ENCODE measurements at regions not wholly inside any gene's neighbourhood (a gene's known extent, or its start where the extent isn't known, plus 50 kb on each side); places are given as distances from the start of the nearest gene placed in this dataset.
"Not testable (repeated sequence)": the region's sequence is repeated elsewhere in the genome, so short reads cannot be mapped to it uniquely, and the experiment has no call there.

GRCh38 chr22:26972286-26972685 is 314.9 kb downstream of the MIAT start:
- no peak overlapping the region for H4K91ac ChIP-seq (ENCODE audit: insufficient read length, low read depth, low read length)
- peaks cover 16% of the 10 kb centered on the region for H3K27me3 Mint-ChIP-seq (ENCODE audit: low read depth)
- no peak overlapping the region for H3K27ac ChIP-seq (ENCODE audit: insufficient read length, low read depth, low read length)
- H2AFZ ChIP-seq (ENCODE audit: low read length) = no peak overlapping the region
- no peak for DNase-seq
- H2AK5ac ChIP-seq (ENCODE audit: insufficient read length, low read length) = no peak overlapping the region
- H3K14ac ChIP-seq (ENCODE audit: insufficient read depth, low read length) = no peak overlapping the region
- no CpG with 5 or more reads among the region's 6 CpGs for WGBS (ENCODE audit: extremely low coverage, insufficient read length, low lambda C conversion rate)
- H3K9ac ChIP-seq (ENCODE audit: extremely low read depth, insufficient read length, low read length) = no peak overlapping the region
- no peak overlapping the region for H2BK12ac ChIP-seq (ENCODE audit: insufficient read length, low read depth, low read length)
- no peak overlapping the region for H2BK120ac ChIP-seq (ENCODE audit: low read depth, low read length, poor library complexity, severe bottlenecking)
- no peak overlapping the region for H3K4ac ChIP-seq (ENCODE audit: low read depth, low read length)
- H3K56ac ChIP-seq (ENCODE audit: insufficient read length, low read depth, low read length) = no peak overlapping the region
- H4K5ac ChIP-seq (ENCODE audit: insufficient read length, low read depth, low read length) = no peak overlapping the region
- no peak overlapping the region for H2BK5ac ChIP-seq (ENCODE audit: insufficient read length, low read length)
- no peak overlapping the region for H2BK15ac ChIP-seq (ENCODE audit: low read depth, low read length)
- H4K20me1 ChIP-seq (ENCODE audit: control insufficient read depth, insufficient read depth, insufficient read length) = no peaks in the 10 kb centered on the region
- H3T11ph ChIP-seq (ENCODE audit: low read length) = no peak overlapping the region
- no peak overlapping the region for H3K18ac ChIP-seq (ENCODE audit: insufficient read length, low read depth, low read length)
- no peaks in the 10 kb centered on the region for H3K9me3 ChIP-seq (ENCODE audit: control insufficient read depth, low read depth, low read length)
- H3K36me3 Mint-ChIP-seq (ENCODE audit: insufficient read depth in 1 of 3, low read depth in 3 of 3) = no peaks in the 10 kb centered on the region
- no peaks in the 10 kb centered on the region; a peak in 1 of 5 replicates for H3K9me3 Mint-ChIP-seq
- no peaks in the 10 kb centered on the region for H3K4me1 Mint-ChIP-seq
- H4K8ac ChIP-seq (replicated peaks; ENCODE audit: insufficient read length, low read depth, low read length) = no peak overlapping the region
- H3K4me2 ChIP-seq (ENCODE audit: insufficient read depth, insufficient read length, low read length) = no peak overlapping the region
- H3K4me1 ChIP-seq (ENCODE audit: insufficient read depth, low read length) = no peaks in the 10 kb centered on the region
- H3K23me2 ChIP-seq (ENCODE audit: insufficient read length, low read depth, low read length, poor library complexity, severe bottlenecking) = no peaks in the 10 kb centered on the region
- H2BK20ac ChIP-seq (ENCODE audit: low read depth, low read length, poor library complexity, severe bottlenecking) = no peak overlapping the region
- no peak overlapping the region for H3K23ac ChIP-seq (ENCODE audit: insufficient read length, low read depth, low read length)
- no peak overlapping the region for H3K4me3 Mint-ChIP-seq
- no peak for TF ChIP-seq CTCF (conservative IDR thresholded peaks at IDR 0.05)
- H3K27me3 ChIP-seq (ENCODE audit: insufficient read depth, low read length) = no peaks in the 10 kb centered on the region; the same call in 1 of the 2 replicates
- H3K27ac Mint-ChIP-seq = no peak overlapping the region
- no peaks in the 10 kb centered on the region for H3K79me1 ChIP-seq (ENCODE audit: insufficient read depth, low read depth, low read length, poor library complexity, severe bottlenecking)
- no peaks in the 10 kb centered on the region for H3K79me2 ChIP-seq (ENCODE audit: insufficient read depth, low read length)

- H3K4me2 ChIP-seq (ENCODE audit: insufficient read depth, insufficient read length, low read length); H3K4me1 Mint-ChIP-seq; H2BK20ac ChIP-seq (ENCODE audit: low read depth, low read length, poor library complexity, severe bottlenecking); H2BK15ac ChIP-seq (ENCODE audit: low read depth, low read length); H3K36me3 Mint-ChIP-seq (ENCODE audit: insufficient read depth in 1 of 3, low read depth in 3 of 3); H3K56ac ChIP-seq (ENCODE audit: insufficient read length, low read depth, low read length); H2AK5ac ChIP-seq (ENCODE audit: insufficient read length, low read length); H2BK5ac ChIP-seq (ENCODE audit: insufficient read length, low read length); H3K23ac ChIP-seq (ENCODE audit: insufficient read length, low read depth, low read length); H3K27ac ChIP-seq (ENCODE audit: insufficient read length, low read depth, low read length); H3K4ac ChIP-seq (ENCODE audit: low read depth, low read length); H4K20me1 ChIP-seq (ENCODE audit: control insufficient read depth, insufficient read depth, insufficient read length); H2BK12ac ChIP-seq (ENCODE audit: insufficient read length, low read depth, low read length); H2BK120ac ChIP-seq (ENCODE audit: low read depth, low read length, poor library complexity, severe bottlenecking); H4K91ac ChIP-seq (ENCODE audit: insufficient read length, low read depth, low read length); H3K79me2 ChIP-seq (ENCODE audit: insufficient read depth, low read length); H3K27ac Mint-ChIP-seq; H3K27me3 ChIP-seq (ENCODE audit: insufficient read depth, low read length); H3T11ph ChIP-seq (ENCODE audit: low read length); DNase-seq; H3K9ac ChIP-seq (ENCODE audit: extremely low read depth, insufficient read length, low read length); H3K9me3 Mint-ChIP-seq; H3K4me3 Mint-ChIP-seq; H3K23me2 ChIP-seq (ENCODE audit: insufficient read length, low read depth, low read length, poor library complexity, severe bottlenecking); H3K4me1 ChIP-seq (ENCODE audit: insufficient read depth, low read length); H3K79me1 ChIP-seq (ENCODE audit: insufficient read depth, low read depth, low read length, poor library complexity, severe bottlenecking); H4K8ac ChIP-seq (replicated peaks; ENCODE audit: insufficient read length, low read depth, low read length); H3K18ac ChIP-seq (ENCODE audit: insufficient read length, low read depth, low read length); H4K5ac ChIP-seq (ENCODE audit: insufficient read length, low read depth, low read length); H2AFZ ChIP-seq (ENCODE audit: low read length); H3K14ac ChIP-seq (ENCODE audit: insufficient read depth, low read length); H3K9me3 ChIP-seq (ENCODE audit: control insufficient read depth, low read depth, low read length): not testable (repeated sequence)
- WGBS (ENCODE audit: extremely low coverage, insufficient read length, low lambda C conversion rate) = no CpG with 5 or more reads among the region's 5 CpGs
- H3K27me3 Mint-ChIP-seq (ENCODE audit: low read depth) = peaks cover 16% of the 10 kb centered on the region
Measured at GRCh38 chr22:26972915-26973314, 315.5 kb downstream of the MIAT start.
